ENCODE measurements at regions not wholly inside any gene's neighbourhood (a gene's known extent, or its start where the extent isn't known, plus 50 kb on each side); places are given as distances from the start of the nearest gene placed in this dataset.

DNA sequence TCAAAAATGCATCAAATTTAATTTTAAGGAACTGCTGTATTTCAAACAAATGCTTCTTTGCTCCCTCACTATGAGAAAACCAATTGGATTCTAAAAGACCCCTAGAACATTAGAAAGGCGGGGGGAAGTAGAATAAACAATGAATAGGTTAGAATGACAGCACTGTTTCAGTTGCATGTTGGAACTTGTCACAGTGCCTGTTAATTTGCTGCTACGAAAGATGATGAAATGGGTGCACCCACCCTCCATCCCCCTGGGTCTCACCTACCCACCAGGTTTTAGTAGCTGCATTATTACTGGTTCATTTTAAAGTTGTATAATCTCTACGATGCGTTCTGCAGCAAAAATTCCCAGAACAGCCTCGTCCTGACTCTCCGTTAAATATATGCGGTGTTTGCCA is 193.0 kb upstream of the COPS8 start:
- TF ChIP-seq, protein P1, sequence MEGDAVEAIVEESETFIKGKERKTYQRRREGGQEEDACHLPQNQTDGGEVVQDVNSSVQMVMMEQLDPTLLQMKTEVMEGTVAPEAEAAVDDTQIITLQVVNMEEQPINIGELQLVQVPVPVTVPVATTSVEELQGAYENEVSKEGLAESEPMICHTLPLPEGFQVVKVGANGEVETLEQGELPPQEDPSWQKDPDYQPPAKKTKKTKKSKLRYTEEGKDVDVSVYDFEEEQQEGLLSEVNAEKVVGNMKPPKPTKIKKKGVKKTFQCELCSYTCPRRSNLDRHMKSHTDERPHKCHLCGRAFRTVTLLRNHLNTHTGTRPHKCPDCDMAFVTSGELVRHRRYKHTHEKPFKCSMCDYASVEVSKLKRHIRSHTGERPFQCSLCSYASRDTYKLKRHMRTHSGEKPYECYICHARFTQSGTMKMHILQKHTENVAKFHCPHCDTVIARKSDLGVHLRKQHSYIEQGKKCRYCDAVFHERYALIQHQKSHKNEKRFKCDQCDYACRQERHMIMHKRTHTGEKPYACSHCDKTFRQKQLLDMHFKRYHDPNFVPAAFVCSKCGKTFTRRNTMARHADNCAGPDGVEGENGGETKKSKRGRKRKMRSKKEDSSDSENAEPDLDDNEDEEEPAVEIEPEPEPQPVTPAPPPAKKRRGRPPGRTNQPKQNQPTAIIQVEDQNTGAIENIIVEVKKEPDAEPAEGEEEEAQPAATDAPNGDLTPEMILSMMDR (IDR thresholded peaks at IDR 0.05), result no peak
- TF ChIP-seq NRF1 (IDR thresholded peaks at IDR 0.05; ENCODE audit: low read depth, low read length), result no peak
